Thymus (tissue), 11 donors: ENCODE measurements at regions not wholly inside any gene's neighbourhood (a gene's known extent, or its start where the extent isn't known, plus 50 kb on each side); places are given as distances from the start of the nearest gene placed in this dataset.

Experiments used
- DNase-seq, 9 donors: peaks; one replicate each; pipeline ENCODE4 v3.0.0-alpha.2; 2013; ENCODE audit warnings: low spot score in 9 of 9, low read depth in 6 of 9, missing footprints in 1 of 9
- H3K27ac ChIP-seq, 2 donors: one replicate each; pipeline ENCODE4 v1.5.1; 2013; ENCODE audit warnings: control low read depth in 1 of 2, low read depth in 1 of 2, low read length in 1 of 2, mild to moderate bottlenecking in 1 of 2, moderate library complexity in 1 of 2
- H3K27me3 ChIP-seq, 2 donors: one replicate each; pipeline ENCODE4 v1.5.1; 2013; ENCODE audit warnings: low read length in 1 of 2; ENCODE audit not compliant: control insufficient read depth in 2 of 2, insufficient read depth in 1 of 2
- H3K36me3 ChIP-seq, 2 donors: one replicate each; pipeline ENCODE4 v1.5.1; 2013; ENCODE audit warnings: low read length in 1 of 2, mild to moderate bottlenecking in 1 of 2, moderate library complexity in 1 of 2; ENCODE audit not compliant: control insufficient read depth in 2 of 2, insufficient read depth in 2 of 2
- H3K4me1 ChIP-seq, 2 donors: one replicate each; pipeline ENCODE4 v1.5.1; 2013; ENCODE audit warnings: low read length in 2 of 2; ENCODE audit not compliant: control insufficient read depth in 2 of 2, insufficient read depth in 2 of 2
- H3K4me3 ChIP-seq, 2 donors: one replicate each; pipeline ENCODE4 v1.5.1; 2013; ENCODE audit warnings: low read length in 2 of 2, control low read depth in 1 of 2, mild to moderate bottlenecking in 1 of 2
- H3K9me3 ChIP-seq, 2 donors: one replicate each; pipeline ENCODE4 v1.5.1; 2013; ENCODE audit warnings: low read length in 1 of 2, mild to moderate bottlenecking in 1 of 2; ENCODE audit not compliant: control insufficient read depth in 2 of 2, insufficient read depth in 1 of 2
- WGBS: extraction: QIAGEN DNeasy Blood & Tissue Kit; methylation state at CpG from one replicate; pipeline ENCODE4 v1.1.7; 2013; 5-methylcytosine and 5-hydroxymethylcytosine counted together
- donor health status: healthy.

DNA sequence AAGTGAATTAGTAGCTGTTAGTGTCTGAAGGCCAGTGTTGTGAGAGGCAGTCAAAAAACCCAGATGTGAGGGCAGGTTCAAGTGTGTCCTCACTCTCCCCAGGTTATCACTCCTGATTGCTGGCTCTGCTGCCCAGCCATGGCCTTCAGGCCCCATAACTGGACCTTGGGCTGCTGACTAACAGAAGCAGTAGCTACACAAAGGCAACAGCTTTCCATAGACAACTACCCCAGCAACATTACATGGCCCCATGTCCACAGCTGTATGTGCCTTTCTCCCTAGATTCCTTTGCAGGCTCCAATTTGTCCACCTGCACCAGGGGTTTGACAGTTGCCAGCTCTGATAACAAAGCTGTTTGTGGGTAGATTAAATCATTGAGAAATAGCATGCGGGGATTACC, 297.8 kb downstream of the ARL4A start:
- Histone ChIP-seq H3K36me3 (no peaks in the 10 kb centered on the region), H3K27ac (no peak overlapping the region), H3K9me3 (no peaks in the 10 kb centered on the region), H3K4me3 (no peak overlapping the region), H3K27me3 (no peaks in the 10 kb centered on the region), H3K4me1 (no peaks in the 10 kb centered on the region)
- WGBS, result 94% methylated on average over 1 of the region's 1 CpG
- DNase-seq, result no peak

DNA sequence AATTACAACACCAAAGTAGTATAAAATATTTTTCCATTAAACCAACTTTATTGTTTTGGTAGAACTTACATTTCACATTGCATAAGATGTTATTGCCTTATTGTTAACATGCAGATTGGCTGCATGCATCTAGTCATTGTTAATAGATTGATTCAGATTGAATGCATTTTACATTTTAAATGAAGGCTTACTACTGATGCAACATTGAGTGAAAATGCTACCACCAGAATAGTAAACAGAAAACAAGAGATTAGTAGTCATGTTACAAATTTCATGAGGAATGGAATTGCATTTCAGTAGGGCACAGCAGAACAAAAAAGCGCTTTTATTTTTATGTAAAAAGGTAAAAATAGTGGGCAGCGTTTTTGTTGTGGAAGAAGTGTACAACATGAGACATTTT, 298.3 kb downstream of the ARL4A start:
- 84% methylated on average over 2 of the region's 2 CpGs for WGBS
- no peaks in the 10 kb centered on the region for H3K9me3 ChIP-seq

DNA sequence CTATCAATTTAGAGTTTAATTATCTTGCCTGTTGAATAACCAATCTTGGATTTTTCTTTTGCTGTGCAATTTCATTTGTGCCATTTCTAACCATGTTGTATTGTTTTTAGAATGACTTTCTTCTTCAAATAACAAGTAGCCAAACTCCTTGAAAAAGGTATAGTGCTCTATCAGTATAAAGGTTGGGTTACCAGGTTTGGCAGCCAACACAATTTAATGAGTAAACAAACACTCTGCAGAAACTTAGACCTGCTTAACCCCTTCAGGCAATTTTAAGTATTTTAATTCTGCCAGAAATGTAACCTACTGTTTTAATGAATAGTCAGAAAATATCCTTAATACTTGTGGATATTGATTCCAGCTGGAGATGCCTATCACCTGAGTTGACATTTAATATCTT, 299.8 kb downstream of the ARL4A start:
- no peak for DNase-seq
- no peaks in the 10 kb centered on the region for H3K27me3 ChIP-seq

More for the DNA sequence above, 298.3 kb downstream of the ARL4A start:
- no peak overlapping the region for H3K4me3 ChIP-seq
- H3K27me3 ChIP-seq, result no peaks in the 10 kb centered on the region
- no peaks in the 10 kb centered on the region for H3K4me1 ChIP-seq
- H3K27ac ChIP-seq, result no peak overlapping the region
- no peak for DNase-seq
- H3K36me3 ChIP-seq, result no peaks in the 10 kb centered on the region

DNA sequence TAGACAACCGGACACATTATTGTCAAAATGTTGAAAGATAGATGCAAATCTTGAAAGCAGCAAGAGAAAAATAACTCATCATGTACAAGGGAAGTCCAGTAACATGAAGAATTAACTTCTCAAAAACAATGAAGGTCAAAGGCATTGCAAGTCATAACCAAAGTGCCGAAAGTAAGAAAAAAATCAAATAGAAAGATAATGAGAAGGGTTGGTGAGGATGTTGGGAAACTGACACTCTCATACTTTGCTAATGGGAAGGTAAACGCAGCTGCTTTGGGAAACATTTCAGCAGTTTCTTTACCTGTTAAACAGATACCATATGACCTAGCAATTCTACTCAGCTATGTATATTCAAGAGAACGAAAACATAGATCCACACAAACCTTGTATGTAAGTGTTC, 303.0 kb downstream of the ARL4A start:
- WGBS, result 96% methylated on average over 4 of the region's 4 CpGs
- no peaks in the 10 kb centered on the region for H3K9me3 ChIP-seq
- no peak for DNase-seq
- H3K36me3 ChIP-seq, result no peaks in the 10 kb centered on the region
- no peak overlapping the region for H3K4me3 ChIP-seq
- H3K4me1 ChIP-seq, result no peaks in the 10 kb centered on the region
- H3K27me3 ChIP-seq, result no peaks in the 10 kb centered on the region
- no peak overlapping the region for H3K27ac ChIP-seq

More for the DNA sequence above, 299.8 kb downstream of the ARL4A start:
- Histone ChIP-seq H3K9me3 (no peaks in the 10 kb centered on the region), H3K4me3 (no peak overlapping the region), H3K4me1 (no peaks in the 10 kb centered on the region), H3K36me3 (no peaks in the 10 kb centered on the region), H3K27ac (no peak overlapping the region)

DNA sequence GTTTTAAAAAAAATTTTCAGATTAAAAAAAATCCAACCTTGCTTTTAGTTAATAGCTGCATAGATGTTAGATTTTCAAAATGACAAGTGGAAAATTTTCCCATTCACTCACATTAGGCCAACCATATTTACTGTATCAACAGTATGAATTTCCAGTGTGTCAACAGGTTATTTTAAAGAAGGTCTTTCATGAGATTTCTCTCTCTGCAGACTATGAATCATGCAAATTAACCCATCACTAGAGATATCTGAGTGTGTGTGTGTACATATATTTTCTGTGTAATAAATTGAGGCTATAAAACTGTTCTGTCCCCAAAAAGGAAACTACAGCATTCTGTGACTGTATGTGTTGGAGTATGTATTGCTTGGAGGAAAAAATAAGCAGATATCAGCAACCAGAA, 305.6 kb downstream of the ARL4A start:
- no peaks in the 10 kb centered on the region for H3K4me1 ChIP-seq

DNA sequence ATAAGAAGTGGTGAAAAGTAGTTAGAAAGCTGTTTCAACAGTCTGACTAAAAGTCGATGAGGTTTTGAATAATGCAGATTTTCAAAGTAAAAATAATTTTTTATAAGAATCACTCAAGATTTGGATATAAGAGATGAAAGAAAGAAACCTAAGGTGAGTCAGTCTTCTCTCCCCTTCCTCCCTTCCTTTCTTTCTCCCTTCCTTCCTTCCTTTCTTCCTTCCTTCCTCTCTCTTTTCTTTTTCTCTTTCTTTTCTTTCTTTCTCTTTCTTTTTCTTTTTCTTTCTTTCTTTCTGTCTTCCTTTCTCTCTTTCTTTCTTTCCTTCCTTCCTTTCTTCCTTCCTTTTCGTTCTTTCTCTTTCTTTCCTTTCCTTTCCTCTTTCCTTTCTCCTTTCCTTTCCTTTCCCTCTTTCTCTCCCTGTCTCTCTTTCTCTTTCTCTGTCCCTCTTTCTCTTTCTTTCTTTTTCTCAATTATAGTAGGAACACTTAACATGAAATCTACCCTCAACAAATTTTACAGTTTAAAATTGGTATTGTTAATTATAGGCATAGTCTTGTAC, 308.6 kb downstream of the ARL4A start:
- no peaks in the 10 kb centered on the region for H3K4me1 ChIP-seq
- no peaks in the 10 kb centered on the region for H3K36me3 ChIP-seq
- H3K27me3 ChIP-seq, result no peaks in the 10 kb centered on the region
- 95% methylated on average over 2 of the region's 2 CpGs for WGBS
- no peak for DNase-seq
- H3K27ac ChIP-seq, result no peak overlapping the region
- no peak overlapping the region for H3K4me3 ChIP-seq
- no peaks in the 10 kb centered on the region for H3K9me3 ChIP-seq

More for the DNA sequence above, 305.6 kb downstream of the ARL4A start:
- Histone ChIP-seq H3K36me3 (no peaks in the 10 kb centered on the region), H3K27ac (no peak overlapping the region), H3K4me3 (no peak overlapping the region), H3K27me3 (no peaks in the 10 kb centered on the region), H3K9me3 (no peaks in the 10 kb centered on the region)
- DNase-seq, result no peak

DNA sequence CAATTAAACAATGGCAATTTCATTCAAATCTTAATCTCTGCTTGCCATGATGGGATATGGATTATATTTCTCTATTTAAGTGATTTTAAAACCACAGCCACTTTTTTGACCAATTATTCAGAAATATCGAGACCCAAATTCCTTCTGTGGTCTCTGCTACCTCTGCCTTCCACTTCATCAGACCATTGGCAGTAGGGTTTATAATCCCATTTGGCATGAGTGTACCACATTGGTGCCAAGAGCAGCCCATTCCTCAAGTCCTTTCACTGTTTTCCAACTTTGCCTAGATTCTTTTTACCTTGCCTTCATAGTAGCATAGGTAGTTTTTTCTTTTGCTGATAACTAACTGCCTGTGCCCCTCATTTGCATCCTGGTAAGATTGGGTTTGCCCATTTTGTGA, 319.9 kb downstream of the ARL4A start:
- Histone ChIP-seq H3K36me3 (no peaks in the 10 kb centered on the region), H3K4me3 (no peak overlapping the region), H3K4me1 (no peaks in the 10 kb centered on the region), H3K9me3 (peaks cover 0 to 6% of the 10 kb centered on the region in 2 donors), H3K27ac (no peak overlapping the region), H3K27me3 (no peaks in the 10 kb centered on the region)
- 91% methylated on average over 1 of the region's 1 CpG for WGBS
- no peak for DNase-seq

DNA sequence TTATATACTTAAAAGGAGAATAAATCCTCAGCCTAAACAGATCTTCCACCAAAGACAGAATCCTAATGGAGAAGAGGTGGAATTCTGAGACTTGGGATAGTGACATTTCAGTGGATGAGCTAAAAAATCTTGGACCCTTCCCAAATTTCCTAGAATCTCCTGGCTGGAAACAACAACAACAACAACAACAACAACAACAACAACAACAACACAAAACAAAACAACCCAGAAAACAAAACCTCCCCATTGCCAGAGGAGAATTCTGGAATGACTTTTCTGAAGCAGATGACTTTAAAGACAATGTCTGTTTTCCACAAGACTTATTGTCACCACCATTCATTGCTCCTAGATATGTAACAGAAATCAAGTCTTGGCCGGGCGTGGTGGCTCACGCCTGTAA, 322.1 kb downstream of the ARL4A start:
- over 99% methylated on average over 3 of the region's 3 CpGs for WGBS
- no peak for DNase-seq
- Histone ChIP-seq H3K36me3 (no peaks in the 10 kb centered on the region), H3K4me1 (no peaks in the 10 kb centered on the region), H3K4me3 (no peak overlapping the region), H3K27ac (no peak overlapping the region), H3K27me3 (no peaks in the 10 kb centered on the region), H3K9me3 (no peaks in the 10 kb centered on the region)

DNA sequence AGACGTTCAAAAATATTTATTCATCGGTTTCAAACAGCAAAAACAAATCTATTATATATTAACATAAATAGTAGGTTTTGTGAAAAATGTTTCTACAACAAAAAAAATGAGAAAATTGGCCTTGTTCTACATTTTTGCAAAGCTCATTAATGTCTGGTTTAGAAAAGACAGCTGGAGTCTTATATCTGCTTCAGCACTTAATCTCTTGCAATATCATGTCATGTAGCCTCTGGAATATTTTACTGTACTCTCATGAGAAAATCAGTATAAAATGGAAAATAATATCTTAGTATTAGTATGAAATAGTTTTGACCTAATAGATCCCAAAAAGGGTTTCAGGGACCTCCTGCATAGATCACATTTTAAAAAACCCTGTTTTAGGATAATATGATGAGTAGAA, 326.6 kb downstream of the ARL4A start:
- WGBS, result 91% methylated on average over 2 of the region's 2 CpGs
- Histone ChIP-seq H3K9me3 (peaks cover 0 to 3% of the 10 kb centered on the region in 2 donors), H3K27ac (no peak overlapping the region), H3K27me3 (no peaks in the 10 kb centered on the region), H3K4me1 (no peaks in the 10 kb centered on the region), H3K36me3 (no peaks in the 10 kb centered on the region), H3K4me3 (no peak overlapping the region)
- no peak for DNase-seq
